IPS-NIHi7 (cell line): ENCODE measurements at regions not wholly inside any gene's neighbourhood (a gene's known extent, or its start where the extent isn't known, plus 50 kb on each side); places are given as distances from the start of the nearest gene placed in this dataset.

Experiments
- DNase-seq: peaks from one replicate; pipeline ENCODE4 v3.0.0; 2012; ENCODE audit warnings: mixed read lengths; ENCODE audit errors: extremely low spot score

DNA sequence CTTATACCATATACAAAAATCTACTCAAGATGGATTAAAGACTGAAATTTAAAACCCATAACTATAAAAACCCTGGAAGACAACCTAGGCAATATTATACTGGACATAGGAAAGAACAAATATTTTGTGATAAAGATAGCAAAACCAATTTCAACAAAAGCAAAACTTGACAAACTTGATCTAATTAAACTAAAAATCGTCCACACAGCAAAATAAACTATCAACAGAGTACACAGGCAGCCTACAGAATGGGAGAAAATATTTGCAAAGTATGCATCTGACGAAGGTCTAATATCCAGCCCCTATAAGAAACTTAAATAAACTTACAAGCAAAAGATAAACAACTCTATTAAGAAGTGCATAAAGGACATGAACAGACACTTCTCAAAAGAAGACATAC, 240.1 kb downstream of the HGF start:
- no peak for DNase-seq

DNA sequence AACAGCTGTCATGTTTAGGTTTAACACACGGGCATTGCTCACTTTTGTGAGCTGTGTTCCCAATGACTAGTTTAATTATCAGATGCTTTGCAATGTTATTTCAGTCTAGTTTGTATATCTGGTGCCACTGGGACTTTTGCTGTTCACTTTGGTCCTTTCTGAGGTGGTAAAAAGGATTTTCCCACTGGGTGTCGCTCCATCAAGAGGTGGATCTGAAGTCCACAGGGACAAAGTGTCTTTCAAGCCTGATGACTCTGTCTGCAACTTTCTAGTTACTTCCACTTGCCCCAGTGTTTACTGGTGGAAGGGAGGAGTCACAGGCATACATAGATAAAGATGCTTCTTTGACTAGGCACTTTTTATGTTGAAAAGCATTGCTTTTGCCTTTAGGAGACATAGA, 242.2 kb downstream of the HGF start:
- no peak for DNase-seq

DNA sequence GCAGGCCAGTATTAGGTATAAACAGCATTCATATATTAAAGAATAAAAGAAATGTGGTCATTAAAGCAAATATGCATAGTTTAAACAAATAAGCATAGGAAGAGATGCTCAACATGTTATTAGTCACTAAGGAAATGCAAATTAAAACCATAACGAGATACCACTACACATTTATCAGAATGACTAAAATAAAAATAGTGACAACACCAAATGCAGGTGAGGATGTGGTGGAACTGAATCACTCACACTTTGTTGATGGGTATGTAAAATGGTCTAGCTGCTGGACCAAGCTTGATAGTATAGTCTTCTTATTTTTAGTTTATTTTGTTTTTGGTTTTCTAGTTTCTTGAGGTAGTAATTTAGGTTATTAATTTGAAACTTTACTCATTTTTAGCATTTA, 242.9 kb downstream of the HGF start:
- DNase-seq, result no peak

DNA sequence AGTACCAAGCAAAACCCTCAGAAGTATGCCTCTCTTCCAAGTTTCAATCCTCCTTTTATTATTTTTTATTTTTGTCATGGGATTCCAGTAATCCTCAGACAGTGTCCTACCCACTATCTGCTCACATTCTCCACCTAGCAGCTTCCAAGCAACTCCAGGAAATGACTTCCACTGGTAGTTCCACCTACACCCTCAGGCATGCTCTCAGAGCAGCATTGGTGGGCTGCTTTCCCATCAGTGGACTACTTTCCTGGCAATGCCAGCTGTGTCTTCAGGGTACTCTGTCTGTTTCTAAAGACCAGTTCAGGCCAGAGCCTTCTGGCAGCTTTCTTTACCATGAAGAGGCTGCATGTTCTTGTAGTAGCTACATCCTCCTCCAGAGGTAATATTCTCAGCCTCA, 244.0 kb downstream of the HGF start:
- DNase-seq, result no peak

DNA sequence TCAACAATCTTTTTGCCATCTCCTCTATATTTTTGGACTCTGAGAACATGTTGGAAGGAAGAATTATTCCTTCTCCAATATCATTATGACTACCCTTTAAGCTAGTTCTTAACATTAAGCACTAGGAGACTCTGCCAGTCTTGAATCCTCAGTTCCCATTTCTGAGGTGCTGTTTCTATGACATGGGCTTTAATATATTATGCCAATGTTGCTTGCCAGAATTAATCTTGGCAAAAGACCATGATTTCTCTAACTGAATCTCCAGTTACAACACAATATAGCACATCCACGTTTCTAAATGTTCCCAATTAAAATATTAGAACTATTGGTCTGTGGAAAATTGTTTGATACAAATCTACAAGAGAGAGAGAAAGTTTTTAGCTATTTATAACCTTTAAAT, 250.0 kb downstream of the HGF start:
- DNase-seq, result no peak

DNA sequence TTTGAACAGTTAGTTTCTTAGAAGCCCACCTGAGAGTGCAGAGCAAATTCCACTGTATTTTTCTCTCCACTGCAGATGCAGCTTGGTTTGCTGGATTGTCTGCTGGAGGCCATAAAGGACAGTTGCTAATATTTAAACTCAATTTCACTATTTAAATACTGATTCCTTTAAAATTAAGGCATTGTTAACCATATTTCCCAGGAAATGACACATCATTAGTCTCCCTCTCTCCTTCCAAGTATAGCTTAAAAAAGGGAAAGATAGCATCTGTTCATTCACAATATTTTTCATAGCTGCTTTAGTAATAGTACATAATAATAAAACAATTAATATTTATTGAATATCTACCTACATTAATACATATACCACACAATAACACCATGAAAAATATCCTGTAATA, 252.9 kb downstream of the HGF start:
- DNase-seq, result no peak

DNA sequence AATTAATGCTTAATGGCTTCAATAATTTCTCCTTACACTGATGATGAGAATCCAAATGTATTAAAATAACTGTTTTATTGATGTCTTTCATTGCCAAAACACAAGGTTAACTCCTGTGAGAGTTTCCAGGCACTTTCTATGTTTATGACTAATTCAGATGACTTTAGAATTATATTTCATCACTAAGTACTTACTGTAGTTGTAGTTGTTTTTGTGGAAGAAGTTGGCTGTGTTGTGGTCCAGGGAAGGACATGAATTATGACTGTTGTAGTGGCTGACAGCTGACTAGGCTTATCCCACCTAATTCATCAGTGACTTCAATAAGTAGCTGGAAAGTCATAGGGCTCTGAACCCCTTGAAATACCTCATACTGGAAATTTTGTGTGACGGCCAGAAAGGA, 254.8 kb downstream of the HGF start:
- no peak for DNase-seq

DNA sequence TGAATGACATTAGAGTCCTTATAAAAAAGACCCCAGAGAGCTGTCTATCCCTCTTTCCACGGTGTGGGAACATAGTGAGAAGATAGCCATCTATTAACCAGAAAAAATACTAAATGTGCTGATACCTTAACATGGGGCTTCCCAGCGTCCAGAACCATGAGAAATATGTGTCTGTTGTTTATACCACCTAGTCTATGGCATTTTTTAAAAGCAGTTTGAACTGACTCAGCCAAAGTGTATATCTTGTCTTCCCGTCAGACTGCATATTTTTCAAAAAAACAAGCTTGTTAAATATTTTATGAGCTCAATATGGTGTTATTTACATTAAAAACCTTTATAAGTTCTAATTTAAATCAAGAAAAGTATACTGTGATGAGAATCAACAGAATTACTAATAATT, 255.3 kb downstream of the HGF start:
- DNase-seq, result no peak

DNA sequence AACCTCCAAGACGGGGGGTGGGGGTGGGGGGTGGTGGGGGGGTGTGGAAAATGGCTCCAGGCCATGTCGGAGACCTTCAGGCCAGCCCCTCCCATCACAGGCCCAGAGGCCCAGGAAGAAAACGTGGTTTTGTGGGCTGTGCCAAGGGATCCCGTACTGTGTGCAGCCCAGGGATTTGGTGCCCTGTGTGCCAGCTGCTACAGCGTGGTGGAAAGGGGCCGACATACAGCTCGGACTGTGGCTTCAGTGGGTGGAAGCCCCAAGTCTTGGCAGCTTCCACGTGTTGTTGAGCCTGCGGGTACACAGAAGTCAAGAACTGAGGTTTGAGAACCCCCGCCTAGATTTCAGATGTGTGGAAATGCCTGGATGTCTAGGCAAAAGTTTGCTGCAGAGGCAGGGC, 259.7 kb downstream of the HGF start:
- no peak for DNase-seq

DNA sequence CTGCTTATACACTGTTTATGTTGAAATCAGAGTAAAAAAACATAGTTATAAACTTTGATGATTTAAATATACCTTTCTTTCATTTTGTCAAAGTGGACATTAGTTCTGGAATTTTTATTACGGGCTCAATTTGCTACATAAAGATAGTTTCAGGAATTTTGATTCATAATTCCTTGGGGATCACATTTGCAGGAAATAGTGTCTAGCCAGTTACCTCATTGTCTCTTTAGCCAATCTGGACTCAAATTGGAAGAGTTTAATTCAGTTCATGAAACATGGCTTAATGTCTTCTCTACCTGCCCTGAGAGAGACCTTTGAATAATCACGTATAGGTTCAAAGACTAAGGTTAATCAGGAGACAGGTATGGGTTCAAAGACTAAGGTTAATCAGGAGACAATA, 262.6 kb downstream of the HGF start:
- no peak for DNase-seq

DNA sequence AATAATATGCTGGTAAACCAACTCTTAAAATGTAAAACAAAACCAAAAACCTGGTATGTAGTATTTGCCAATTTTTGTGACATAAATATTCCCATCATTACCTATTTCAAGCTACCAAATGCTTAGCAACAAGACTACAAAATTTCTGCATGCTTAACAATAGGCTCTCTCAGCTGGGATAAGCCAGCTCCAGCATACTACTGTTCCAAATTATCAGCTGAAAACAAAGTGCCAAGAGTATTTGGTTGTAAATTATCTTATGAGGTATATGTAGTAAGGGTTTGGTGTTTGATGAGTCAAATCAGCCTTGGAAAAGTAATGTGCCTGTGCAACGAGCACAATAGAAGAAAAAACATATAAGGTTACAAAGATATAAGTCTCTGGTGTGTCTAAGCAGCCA, 263.2 kb downstream of the HGF start:
- no peak for DNase-seq

DNA sequence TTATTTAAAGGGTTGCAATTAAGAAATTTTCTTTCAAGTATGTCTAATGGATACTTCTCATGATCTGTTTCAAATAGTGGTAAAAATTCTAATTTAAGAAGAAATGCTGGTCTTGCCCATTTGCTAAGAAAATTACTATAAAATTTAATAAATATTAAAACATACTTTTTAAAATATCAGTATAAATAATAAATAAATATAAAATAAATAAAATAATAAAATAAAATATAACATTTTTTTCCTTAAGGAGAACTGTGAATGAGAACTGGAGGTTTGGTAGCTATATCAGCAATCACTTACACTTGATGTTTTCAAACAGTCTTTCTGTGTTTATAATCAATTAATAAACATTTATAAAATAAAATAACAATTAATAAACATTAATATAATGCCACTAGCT, 266.1 kb downstream of the HGF start:
- no peak for DNase-seq

DNA sequence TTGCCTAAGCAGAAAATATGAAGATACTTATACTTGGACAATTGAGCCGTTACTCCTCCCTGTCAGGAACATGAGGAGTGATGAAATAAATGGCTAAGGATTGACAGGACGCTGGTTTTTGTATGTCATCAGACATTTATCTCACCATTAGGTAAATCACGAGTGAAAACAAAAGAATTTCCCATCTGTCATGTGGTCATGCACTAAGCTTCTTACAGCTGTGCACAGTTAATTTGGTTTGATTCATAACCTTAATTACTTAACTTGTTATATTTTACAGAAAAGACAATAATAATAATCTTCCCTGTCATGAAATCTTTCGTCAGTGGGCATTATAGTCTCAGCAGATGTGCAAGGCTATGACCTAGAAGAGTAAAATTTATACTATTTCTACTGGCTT, 266.5 kb downstream of the HGF start:
- no peak for DNase-seq

DNA sequence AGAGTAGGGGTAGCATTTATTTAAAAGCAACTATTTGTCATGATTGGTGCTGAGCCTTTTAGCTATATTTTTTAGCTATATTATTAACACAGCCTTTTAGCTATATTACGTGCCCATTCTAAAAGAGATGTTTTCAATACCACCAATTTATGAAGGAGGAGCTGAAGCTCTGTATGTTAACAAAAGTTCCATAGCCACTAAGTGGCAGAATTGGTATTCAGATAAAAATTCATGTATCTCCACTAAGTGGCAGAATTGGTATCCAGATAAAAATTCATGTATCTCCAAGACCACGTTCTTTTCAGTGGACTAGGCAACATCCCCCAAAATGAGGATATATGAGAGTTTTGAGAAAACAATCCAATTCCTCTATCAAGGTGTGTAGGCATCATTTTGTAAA, 268.6 kb downstream of the HGF start:
- DNase-seq, result no peak

DNA sequence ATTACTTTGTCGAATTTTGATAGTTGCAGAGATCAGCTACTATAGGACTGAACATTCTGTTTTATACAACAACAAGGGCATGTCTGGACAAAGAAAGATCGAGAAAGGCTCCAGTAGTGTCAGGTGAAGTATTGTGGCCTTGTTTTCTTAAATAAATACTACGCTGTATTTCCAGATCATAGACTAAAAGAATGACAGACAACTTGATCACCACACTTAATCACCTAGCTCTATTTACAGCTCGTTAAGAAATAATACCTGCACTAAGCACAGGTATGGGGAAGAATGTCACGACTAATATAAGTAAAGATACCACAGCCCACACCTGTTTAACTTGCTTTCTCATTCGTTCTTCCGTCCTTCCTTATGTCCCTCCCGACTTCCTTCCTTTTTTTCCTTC, 269.2 kb downstream of the HGF start:
- DNase-seq, result no peak

DNA sequence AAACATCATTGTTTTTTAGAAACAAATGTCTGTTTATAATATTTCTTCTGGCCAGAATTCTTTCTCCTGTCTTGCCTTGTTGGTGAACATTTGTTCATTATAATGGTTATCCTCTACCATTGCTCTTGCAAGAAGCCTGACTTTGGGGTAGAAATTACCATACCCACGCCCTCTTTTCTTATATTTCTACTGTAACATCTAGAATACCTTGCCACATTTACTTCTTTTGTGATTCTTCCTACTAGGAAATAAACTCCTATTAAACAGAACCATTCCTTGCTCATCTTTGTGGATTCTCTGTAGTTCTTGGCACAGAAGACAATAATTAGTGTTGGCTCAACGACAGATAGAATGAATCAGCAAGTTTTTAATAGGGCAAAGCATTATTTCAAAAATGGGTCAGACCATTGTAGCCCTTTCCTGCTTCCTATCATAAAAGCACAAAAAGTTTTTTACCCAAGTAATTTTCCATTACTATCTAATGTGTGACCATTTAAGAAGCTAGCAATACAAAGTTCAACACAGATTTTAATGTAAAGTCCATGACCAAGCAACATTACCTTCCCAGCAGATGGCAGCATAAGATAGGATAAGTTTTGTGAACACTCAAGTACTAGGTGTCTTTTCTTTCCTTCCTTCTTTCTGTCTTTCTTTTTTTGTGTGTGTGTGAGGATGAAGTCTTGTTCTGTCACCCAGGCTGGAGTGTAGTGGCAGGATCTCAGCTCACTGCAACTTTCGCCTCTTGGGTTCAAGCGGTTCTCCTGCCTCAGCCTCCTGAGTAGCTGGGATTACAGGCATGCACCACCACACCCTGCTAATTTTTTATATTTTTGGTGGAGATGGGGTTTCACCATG, 270.4 kb downstream of the HGF start:
- peak; percentile 48 for DNase-seq

DNA sequence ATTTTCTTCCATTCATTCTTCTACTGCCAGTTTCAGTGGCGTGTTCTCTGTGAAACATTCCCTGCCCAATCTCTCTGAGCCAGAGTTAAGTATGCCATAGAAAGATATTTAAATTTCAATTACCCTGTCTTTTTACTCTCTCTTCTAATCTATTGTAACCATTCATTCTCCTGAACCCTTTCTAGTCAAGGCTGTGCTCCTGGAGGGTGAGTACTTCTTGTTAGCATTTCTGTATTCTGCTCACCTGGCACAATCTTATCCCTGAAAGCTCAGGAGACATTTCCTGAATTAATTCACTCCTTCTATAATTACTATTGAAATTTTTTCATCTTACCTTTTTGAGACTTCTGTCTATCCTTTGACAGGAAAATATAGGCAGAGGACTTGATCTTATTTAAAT, 271.7 kb downstream of the HGF start:
- DNase-seq, result no peak

DNA sequence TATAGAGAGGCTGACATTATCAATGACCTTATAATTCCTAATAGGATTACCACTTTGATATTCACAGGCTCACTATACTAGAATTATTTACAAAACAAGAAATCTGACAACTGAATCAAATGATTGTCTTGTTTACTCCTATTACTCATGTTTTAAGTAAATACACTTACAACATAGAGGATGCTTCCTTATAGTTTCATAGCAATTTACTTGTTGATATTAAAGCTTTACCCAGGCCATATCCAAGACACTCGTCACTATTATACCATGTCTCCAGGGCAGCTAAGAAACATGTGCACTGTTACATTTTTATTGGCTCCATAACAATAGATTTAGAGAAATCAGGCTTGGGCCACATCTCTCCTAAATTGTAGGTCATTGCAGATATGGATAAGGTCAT, 276.9 kb downstream of the HGF start:
- DNase-seq, result no peak

DNA sequence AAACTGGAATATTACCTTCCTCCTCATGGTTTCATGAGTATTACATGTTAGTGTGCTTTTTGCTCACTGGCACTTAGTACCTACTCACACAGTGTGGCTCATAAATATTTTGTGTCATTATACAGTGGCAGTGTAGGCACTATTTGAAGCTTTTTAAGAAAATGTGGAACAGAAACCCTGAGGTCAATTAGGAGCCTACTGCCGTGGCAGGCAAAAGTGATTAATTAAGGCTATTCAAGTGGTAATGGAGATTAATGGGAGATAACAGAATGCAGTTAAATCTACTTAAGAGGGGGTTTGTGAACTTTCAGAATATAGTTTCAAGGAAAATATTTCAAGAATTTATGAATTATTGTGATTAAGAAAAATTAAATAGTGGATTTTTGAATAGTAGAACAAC, 277.6 kb downstream of the HGF start:
- DNase-seq, result no peak

DNA sequence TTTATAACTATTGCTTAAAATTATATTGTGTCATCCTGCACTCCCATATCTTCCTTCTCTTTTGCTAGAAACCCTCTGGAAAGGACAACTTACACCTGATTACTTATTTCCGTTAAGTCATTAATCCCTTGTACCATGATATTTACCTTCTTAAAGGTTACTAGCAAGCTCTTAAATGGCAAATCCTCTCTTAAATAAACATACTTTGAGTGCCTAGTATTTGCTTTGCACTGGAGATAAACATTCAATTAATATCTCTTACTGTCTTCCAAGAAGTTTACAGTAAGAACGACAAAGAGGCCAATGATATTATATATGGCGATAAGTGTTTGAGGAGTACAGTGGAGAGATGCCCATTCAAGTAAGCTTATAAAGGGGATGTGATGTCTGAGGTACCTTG, 278.3 kb downstream of the HGF start:
- no peak for DNase-seq

DNA sequence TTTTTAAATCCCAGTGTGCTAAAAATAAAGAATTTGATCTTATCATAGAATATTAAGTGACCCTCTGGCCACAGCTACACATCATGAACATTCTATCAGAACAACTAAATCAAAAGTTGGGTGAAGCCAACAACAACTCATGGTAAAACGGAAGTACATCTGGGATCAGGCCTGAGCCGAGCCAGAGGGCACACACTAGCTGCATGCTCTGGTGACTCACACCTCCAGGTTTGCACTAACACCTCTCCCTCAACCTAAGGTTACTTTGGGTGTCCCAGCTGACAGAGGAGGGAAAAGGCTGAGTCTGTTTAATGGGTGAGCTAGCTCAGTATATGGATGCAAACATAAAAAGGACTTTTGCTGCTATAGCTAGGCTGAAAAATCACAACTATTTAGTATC, 281.6 kb downstream of the HGF start:
- DNase-seq, result peak; percentile 11

DNA sequence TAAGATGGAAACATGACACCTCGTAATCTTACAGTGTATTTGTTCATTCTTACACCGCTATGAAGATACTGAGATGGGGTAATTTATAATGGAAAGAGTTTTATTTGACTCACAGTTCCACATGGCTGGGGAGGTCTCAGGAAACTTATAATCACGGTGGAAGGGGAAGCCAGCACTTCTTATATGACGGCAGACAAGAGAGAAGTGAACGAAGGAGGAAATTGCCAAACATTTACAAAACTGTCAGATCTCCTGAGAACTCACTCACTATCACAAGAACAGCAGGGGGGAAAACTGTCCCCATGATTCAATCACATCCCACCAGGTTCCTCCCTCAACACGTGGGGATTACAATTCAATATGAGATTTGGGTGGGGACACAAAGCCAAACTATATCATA, 282.3 kb downstream of the HGF start:
- DNase-seq, result no peak

DNA sequence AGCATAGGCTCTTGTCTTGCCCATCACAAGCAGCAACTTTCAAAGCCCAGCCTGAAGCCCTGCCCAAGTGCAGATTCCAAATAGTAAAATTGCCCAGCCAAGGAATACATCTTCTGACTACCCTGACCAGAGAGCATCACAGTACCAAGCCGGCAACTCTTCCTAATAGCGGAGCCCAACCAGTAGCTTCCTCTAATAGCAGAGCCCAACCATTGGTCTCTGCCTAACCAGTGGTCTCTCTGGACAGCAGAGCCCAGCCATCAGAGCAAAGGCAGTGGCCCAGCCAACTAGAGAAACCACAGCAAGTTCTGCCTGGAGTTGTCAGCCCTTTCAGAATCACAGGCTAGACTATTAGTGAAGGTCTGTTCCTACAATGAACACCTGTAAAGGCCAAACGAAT, 285.6 kb downstream of the HGF start:
- DNase-seq, result peak; percentile 77

DNA sequence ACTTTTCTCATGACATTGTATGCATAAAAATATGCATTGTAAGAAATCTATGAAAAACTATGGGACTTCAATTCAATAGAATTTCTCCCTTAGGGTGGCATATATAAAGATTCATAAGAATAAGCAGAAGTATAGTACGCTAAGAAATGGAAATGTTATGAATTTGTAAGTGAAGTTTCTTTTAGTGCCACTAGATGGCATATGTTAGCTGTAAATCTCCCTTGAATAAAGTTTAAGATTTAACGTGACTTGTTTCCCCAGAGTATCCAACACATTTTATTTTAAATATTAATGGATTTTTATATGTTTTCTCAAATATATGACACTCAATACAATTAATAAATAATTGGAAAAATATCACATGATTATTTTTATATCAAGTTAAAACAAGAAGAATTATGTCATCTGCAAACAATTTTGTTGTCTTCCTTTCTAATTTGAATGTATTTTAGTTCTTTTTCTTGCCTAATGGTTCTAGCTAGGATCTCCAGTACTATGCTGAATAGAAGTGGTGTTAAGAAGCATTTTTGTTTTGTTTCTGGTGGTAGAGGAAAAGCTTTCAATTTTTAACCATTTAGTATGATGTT, 287.2 kb downstream of the HGF start:
- no peak for DNase-seq
